GM18867 (cell line): ENCODE measurements at regions not wholly inside any gene's neighbourhood (a gene's known extent, or its start where the extent isn't known, plus 50 kb on each side); places are given as distances from the start of the nearest gene placed in this dataset.

Source experiments
- ATAC-seq: cut with Tn5 transposase; IDR thresholded peaks from one replicate; pipeline ENCODE4 v1.9.1; 2021; ENCODE audit warnings: mild to moderate bottlenecking, moderate library complexity; ENCODE audit not compliant: unreplicated experiment

- ATAC-seq: no peak
Observed at GRCh38 chr7:3192669-3193068, 108.4 kb upstream of the SDK1 start.

DNA sequence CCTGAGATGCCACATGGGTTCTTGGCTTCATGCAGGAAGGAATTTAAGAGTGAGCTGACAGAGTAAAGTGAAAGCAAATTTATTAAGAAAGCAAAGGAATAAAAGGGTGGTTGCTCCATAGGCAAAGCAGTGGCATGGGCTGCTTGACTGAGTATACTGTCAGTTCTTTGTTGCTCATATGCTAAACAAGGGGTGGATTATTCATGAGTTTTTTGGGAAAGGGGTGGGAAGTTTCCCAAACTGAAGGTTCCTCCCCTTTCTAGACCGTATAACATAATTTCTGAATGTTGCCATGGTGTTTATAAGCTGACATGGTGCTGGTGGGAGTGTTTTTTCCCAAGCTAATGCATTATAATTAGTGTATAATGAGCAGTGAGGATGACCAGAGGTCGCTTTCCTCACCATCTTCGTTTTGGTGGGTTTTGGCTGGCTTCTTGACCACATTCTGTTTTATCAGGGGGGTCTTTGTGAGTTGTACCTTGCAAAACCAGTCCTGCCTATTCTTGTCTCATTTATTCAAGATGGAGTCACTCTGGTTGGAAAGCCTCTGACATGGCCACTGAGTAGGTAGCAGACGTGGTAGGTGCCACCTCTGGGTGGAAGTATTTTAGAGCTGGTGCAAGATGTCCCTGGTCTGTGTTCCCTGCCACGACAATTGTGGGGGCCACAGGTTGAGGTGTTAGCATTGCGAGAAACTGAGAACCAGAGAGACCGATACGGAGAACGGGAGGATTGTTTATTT, 107.5 kb upstream of the SDK1 start:
- no peak for ATAC-seq

DNA sequence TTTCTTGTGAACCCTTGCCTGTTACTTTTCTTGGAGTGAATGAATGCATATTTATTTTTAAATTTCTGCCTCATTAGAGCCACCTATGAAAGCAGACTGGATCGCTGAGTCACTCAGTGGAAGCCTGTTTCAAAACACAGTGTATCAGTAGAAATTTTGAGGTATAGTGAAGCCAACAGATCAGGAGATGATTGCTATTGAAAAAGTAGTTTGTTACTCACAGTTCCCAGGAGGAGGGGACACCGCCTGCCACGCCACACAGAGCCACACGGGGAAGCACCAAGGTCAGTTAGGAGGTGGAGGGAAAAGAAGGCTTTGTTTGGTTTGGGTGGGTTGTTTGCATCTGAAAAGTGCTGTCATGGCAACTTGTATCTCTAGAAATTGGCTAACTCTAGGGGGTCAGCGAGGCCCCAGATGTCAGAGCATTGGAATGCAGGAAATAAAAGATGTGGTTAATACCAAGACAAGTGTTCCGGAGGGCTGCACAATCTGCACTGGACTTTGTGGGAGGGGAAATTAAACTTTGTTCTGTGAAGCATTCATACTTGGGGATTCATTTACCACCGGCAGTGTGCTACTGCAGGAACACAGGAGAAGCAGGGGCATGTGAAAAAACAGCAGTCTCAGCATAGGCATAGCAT, 106.4 kb upstream of the SDK1 start:
- no peak for ATAC-seq

DNA sequence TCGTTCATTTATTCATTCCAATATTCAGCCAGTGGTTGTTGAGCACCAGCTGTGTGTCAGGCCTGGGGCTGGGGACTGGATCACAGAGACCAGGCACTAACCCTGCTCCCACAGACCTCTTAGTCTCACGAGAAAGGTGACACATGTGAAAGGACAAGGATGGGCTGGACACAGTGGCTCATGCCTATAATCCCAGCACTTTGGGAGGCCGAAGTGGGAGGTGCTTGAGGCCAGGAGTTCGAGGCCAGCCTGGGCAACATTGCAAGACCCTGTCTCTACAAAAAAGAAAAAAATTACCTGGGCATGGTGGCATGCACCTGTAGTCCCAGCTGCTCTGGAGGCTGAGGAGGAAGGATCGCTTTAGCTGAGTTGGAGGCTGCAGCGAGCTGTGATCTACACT, 105.9 kb upstream of the SDK1 start:
- no peak for ATAC-seq

- ATAC-seq: no peak
Observed at GRCh38 chr7:3196629-3197400, 104.2 kb upstream of the SDK1 start.

- ATAC-seq: no peak
Observed at GRCh38 chr7:3197567-3198213, 103.4 kb upstream of the SDK1 start.

- ATAC-seq: no peak
Observed at GRCh38 chr7:3198316-3198715, 102.7 kb upstream of the SDK1 start.

DNA sequence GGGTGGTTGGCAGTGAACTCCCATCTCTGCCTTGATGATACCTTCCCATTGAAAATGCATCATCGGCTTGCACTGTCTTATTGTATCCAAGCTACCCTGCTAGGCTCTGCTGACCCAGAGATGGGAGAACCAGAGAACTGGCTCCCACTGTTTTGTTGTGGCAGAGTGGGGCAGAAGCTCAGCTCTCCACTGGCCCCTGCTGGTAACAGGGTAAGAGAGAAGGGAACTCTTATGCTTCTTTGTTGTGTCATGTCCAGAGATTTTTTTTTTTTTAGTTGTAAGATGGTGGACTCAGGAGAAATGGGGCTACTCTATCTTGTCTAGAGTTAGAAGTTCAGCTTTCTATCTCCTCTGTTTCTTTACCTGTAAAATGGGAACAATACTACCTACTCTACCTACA, 100.5 kb upstream of the SDK1 start:
- ATAC-seq: no peak

DNA sequence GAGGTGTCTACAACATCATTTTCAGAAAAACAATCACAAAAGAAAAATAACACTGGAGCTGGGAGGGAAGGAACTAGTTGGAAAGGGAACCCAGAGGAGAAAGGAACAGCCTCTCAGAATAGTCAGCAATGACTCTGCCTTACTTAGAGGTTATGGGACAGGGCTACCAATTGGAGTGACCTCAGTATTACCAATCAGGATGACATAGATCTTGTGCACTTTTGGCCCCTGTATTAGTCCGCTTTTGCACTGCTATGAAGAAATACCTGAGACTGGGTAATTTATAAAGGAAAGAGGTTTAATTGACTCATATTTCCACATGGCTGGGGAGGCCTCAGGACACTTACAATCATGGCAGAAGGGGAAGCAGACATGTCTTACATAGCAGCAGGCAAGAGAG, 99.7 kb upstream of the SDK1 start:
- no peak for ATAC-seq

GRCh38 chr7:3201937-3202710, 98.9 kb upstream of the SDK1 start:
- no peak for ATAC-seq

DNA sequence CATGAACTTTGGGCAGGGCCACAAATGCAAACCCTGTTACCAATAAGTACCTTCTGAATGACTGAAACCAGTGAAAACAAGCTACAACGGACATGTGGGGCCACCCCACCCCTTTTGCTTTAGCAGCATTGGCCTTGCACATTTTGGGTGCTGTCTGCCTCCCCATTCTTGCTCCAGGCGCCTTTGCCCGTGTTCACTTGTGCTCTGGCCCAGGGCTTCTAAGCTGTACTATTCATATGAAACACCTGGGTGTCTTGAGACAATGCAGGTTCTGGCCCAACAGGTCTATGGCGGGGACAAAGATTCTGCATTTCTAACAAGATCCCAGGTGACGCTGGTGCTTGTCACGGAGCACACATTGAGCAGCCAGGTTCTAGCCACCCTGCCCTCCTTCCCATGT, 96.5 kb upstream of the SDK1 start:
- ATAC-seq: no peak

GRCh38 chr7:3206101-3206500, 95.0 kb upstream of the SDK1 start:
- no peak for ATAC-seq

GRCh38 chr7:3206771-3207191, 94.3 kb upstream of the SDK1 start:
- no peak for ATAC-seq

DNA sequence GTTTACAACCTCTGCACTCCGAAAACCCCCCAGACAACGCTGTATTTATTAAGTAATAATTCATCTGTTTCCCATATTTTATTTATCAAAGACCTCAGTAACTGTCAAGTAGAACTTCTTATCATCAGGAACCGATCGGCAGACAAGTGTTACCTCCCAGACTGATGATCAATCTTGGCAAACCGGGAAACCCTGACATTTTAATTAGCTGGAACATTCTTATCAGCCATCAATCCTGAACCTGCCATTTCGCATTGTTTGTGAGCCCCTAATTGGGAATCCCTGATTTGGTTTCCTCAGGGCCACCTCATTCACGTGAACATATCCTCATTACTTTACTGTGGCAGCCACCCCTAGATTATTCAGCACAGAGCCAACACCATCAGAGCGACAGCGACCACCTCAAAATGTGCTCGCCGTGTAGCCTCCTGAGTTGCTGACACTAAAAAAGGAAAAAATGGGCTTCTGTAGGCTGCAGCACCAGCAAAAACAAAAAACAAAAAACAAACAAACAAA, 93.6 kb upstream of the SDK1 start:
- ATAC-seq: no peak

- no peak for ATAC-seq
Observed at GRCh38 chr7:3210531-3210930, 90.5 kb upstream of the SDK1 start.

DNA sequence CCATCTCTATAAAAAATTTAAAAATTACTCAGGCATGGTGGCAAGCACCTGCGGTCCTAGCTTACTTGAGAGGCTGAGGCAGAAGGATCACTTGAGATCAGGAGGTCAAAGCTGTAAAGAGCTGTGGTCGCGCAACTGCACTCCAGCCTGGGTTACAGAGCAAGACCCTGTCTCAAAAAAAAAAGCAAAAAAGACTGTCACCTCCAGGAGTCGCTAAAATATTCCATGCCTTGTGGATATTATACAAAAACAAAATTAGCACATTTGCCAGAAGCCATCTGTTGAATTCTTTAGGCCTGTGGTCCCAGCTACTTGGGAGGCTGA, 87.0 kb upstream of the SDK1 start:
- no peak for ATAC-seq

- ATAC-seq: no peak
Observed at GRCh38 chr7:3215624-3216585, 85.1 kb upstream of the SDK1 start.

GRCh38 chr7:3217166-3217565, 83.9 kb upstream of the SDK1 start:
- ATAC-seq: no peak

GRCh38 chr7:3218411-3219225, 82.4 kb upstream of the SDK1 start:
- no peak for ATAC-seq
